SK-N-MC (cell line): ENCODE measurements at regions not wholly inside any gene's neighbourhood (a gene's known extent, or its start where the extent isn't known, plus 50 kb on each side); places are given as distances from the start of the nearest gene placed in this dataset.

ENCODE experiments used
- EZH2 ChIP-seq: fragments of 200-600 bp; sonication (generic); IDR thresholded peaks from one replicate; pipeline ENCODE4 v1.6.1; 2017; ENCODE audit warnings: antibody characterized with exemption
- FOXP2 ChIP-seq: optimal IDR thresholded peaks from 2 replicates; pipeline ENCODE3; 2011; ENCODE audit warnings: mild to moderate bottlenecking, moderate library complexity; ENCODE audit not compliant: insufficient read depth; ENCODE audit errors: extremely low read length, control extremely low read depth
- POLR2AphosphoS5 ChIP-seq: IDR thresholded peaks from 2 replicates; pipeline ENCODE4 v1.6.1; 2012; ENCODE audit warnings: mild to moderate bottlenecking, low read depth, low read length, borderline replicate concordance

DNA sequence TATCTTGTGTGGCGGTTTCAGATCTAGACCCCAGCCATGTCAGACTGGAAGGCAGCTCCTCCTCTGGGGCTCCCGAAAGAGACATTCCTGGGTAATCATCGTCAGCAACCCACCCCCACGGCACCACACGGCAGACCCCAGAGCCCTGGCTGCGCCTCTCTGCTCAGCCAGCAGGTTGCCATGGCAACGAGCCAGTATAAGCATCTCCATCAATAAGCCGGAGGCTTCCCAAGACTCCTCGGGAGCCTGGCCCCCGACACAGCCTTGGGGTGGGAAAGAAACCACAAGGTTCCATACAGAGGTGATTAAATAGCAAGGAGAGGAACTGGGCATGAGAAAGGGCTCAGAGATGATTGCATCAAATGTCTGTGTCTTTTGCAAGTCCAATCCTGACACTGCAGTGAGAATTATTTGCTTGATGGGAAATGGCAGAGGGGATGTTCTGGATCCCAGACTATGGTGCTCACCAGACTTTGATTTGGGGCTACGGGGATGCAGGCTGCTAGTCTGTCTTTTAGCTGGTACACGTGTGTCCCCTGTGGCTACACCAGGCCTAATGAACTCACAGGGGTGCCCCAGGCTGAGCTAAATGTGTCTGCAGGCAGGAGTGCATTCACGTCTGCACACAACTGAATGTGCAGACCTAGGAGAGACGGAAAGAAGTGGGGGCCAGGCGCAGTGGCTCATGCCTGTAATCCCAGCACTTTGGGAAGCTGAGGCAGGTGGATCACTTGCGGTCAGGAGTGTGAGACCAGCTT is 320.5 kb upstream of the TNRC6C start:
- TF ChIP-seq EZH2: no peak
- TF ChIP-seq POLR2AphosphoS5: no peak
- no peak for TF ChIP-seq FOXP2
